ENCODE measurements at regions not wholly inside any gene's neighbourhood (a gene's known extent, or its start where the extent isn't known, plus 50 kb on each side); places are given as distances from the start of the nearest gene placed in this dataset.

DNA sequence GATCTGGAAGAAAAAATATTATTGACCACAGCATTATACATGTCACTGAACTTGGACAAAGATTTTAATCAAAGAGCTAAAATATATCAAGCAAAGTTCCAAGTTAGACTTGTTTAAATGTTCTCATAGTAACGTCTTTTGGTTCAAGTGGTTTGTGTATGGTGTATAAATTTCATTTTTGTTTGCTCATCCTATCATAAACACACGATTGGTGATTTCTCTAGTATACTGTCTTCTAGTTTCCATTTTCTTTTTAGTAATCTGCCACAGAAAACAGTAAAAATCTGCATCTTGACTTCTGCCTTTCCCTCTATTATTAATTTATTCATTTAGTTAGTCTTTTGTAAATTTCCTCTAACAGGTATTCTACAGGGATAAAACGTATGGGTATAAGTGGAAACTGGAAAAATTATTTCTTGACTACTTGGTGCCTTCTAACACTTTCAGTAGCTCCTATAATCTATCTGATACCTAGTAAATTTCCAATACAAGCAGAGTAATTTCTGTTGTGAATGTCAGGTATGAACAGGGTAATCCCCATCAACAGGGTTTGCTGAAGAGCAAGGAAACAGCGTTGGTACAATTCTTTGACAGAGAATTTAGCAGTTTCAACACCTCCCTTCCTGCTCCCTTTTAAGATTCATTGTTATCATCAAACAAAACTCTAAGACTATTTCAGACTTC lies 268.0 kb downstream of the PTPRC start:
- TF ChIP-seq, protein P1, sequence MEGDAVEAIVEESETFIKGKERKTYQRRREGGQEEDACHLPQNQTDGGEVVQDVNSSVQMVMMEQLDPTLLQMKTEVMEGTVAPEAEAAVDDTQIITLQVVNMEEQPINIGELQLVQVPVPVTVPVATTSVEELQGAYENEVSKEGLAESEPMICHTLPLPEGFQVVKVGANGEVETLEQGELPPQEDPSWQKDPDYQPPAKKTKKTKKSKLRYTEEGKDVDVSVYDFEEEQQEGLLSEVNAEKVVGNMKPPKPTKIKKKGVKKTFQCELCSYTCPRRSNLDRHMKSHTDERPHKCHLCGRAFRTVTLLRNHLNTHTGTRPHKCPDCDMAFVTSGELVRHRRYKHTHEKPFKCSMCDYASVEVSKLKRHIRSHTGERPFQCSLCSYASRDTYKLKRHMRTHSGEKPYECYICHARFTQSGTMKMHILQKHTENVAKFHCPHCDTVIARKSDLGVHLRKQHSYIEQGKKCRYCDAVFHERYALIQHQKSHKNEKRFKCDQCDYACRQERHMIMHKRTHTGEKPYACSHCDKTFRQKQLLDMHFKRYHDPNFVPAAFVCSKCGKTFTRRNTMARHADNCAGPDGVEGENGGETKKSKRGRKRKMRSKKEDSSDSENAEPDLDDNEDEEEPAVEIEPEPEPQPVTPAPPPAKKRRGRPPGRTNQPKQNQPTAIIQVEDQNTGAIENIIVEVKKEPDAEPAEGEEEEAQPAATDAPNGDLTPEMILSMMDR (IDR thresholded peaks at IDR 0.05; ENCODE audit: low read length, missing control alignments), result no peak
- H3K4me3 ChIP-seq (replicated peaks; ENCODE audit: low read depth, low read length), result no peak overlapping the region
- DNase-seq (ENCODE audit: low read depth), result no peak

DNA sequence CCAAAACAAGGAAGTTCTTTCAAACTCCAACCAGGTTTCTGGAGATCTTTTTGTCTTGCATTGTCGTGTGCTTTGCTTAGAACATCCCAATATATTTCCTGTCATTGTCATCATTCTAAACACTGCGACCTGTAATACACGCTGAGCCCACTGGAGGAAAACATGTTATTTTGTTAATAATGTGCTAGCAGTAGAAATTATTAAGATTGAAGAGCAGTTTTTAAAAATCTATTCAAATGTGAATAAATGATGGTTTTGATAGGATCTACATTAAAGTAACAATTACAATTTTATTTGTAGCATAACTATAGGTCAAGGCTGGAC lies 268.5 kb downstream of the PTPRC start:
- H3K4me3 ChIP-seq (replicated peaks; ENCODE audit: low read depth, low read length), result no peak overlapping the region
- no peak for DNase-seq (ENCODE audit: low read depth)
- TF ChIP-seq, protein P1 (IDR thresholded peaks at IDR 0.05; ENCODE audit: low read length, missing control alignments), result no peak

DNA sequence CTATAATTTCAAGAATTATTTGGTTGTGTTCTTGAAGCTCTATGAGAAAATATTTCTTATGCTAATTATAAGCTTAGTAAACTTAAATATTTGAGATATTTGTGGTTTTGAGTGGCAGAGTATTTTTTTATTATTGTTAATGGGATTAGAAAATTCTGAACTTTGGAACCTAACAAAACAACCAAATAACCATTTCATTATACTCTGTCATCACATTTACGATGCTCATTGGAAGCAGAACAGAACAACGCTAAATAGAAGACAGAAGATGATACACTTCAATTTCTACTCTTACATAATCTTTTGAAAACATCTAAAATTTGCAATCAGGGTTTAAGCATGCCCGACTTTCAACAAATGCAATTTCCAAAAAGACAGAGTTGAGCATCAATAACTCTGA lies 270.2 kb downstream of the PTPRC start:
- TF ChIP-seq, protein P1 (IDR thresholded peaks at IDR 0.05; ENCODE audit: low read length, missing control alignments), result no peak
- DNase-seq (ENCODE audit: low read depth), result no peak
- no peak overlapping the region for H3K4me3 ChIP-seq (replicated peaks; ENCODE audit: low read depth, low read length)

DNA sequence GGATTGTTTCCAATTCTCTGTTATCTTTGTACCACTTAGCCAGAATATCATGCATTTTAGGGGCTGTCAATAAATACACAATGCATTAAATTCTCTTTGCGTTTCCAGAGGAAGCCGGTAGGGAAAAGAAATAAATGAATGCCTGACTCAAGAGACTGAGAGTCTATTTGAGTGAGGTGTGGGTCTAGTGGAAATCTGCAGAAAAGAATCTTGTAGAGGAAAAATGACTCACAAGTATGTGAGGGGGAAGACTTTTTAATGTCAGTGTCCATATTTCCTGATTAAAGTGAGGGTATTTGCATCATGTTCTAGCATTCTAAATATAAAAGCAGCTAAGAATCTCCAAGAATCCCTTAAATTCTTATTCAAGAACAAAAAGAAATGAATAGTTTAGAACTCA lies 271.1 kb downstream of the PTPRC start:
- peak; percentile 75 for DNase-seq (ENCODE audit: low read depth)
- no peak overlapping the region for H3K4me3 ChIP-seq (replicated peaks; ENCODE audit: low read depth, low read length)
- TF ChIP-seq, protein P1 (IDR thresholded peaks at IDR 0.05; ENCODE audit: low read length, missing control alignments), result peak; percentile 10

DNA sequence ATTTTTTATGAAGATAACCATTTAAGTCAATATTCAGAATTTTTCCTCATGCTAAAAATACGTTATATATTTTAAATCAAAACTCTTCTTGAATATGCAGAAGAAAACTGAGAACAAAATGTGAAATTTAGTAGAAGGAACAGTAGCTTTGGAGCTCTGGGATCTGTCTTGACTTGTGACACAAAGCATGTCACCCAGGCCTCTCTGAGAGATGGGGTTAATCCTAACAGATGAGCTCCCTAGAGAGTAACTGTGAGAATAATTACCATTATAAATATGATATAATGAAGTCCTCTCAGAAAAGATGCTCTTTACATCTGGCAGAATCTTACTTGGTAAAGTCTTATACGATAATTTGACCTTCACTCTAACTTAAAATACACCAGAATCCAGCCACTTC lies 272.0 kb downstream of the PTPRC start:
- H3K4me3 ChIP-seq (replicated peaks; ENCODE audit: low read depth, low read length), result no peak overlapping the region
- TF ChIP-seq, protein P1 (IDR thresholded peaks at IDR 0.05; ENCODE audit: low read length, missing control alignments), result no peak
- DNase-seq (ENCODE audit: low read depth), result no peak

DNA sequence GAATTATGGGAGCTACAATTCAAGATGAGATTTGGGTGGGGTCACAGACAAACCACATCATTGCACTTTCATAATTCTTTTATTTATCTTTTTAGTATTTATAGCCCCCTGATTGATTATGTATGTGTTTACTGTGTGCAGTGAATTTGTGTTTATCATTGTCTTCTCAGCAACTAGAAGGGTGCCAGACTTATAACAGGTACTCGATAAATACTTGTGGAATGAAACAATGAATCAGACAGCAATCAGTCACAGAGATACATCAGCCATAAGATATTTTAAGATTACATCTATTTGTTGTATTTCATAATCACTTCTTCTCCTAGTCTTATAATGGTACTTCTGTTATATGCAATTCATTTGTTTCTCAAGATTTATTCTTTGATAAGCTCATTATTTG lies 273.2 kb downstream of the PTPRC start:
- no peak for DNase-seq (ENCODE audit: low read depth)
- no peak overlapping the region for H3K4me3 ChIP-seq (replicated peaks; ENCODE audit: low read depth, low read length)
- TF ChIP-seq, protein P1 (IDR thresholded peaks at IDR 0.05; ENCODE audit: low read length, missing control alignments), result no peak

DNA sequence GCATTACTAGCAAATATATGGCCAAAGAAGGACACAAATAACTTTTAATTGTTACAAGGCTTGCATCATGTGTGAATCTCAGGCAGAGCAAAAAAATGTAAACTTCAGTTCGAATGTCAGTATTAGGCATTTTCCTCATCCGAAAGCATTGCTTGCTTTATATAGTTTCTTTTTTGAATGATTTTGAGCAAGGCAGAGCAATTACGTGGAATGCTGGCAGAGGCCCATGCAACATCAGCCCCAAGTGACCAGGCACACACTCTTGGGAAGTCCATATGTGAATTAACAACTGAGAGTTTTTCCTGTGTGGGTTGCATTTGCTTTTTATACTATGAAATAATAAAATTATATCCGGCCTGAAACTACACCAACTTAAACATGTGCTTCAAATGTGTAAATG lies 274.8 kb downstream of the PTPRC start:
- TF ChIP-seq, protein P1 (IDR thresholded peaks at IDR 0.05; ENCODE audit: low read length, missing control alignments), result no peak
- peak; percentile 68 for DNase-seq (ENCODE audit: low read depth)
- no peak overlapping the region for H3K4me3 ChIP-seq (replicated peaks; ENCODE audit: low read depth, low read length)
